ENCODE measurements at regions not wholly inside any gene's neighbourhood (a gene's known extent, or its start where the extent isn't known, plus 50 kb on each side); places are given as distances from the start of the nearest gene placed in this dataset.
"Not testable (repeated sequence)": the region's sequence is repeated elsewhere in the genome, so short reads cannot be mapped to it uniquely, and the experiment has no call there.

- no peak for DNase-seq (ENCODE audit: low spot score)
Measured at GRCh38 chr10:9845075-9845474, 1172.6 kb upstream of the CELF2 start.

- DNase-seq (ENCODE audit: low spot score): no peak
Measured at GRCh38 chr10:9848278-9848677, 1169.4 kb upstream of the CELF2 start.

GRCh38 chr10:9848981-9849380, 1168.7 kb upstream of the CELF2 start:
- no peak for DNase-seq (ENCODE audit: low spot score)

GRCh38 chr10:9850415-9850814, 1167.3 kb upstream of the CELF2 start:
- no peak for DNase-seq (ENCODE audit: low spot score)

- no peak for DNase-seq (ENCODE audit: low spot score)
Measured at GRCh38 chr10:9851808-9852207, 1165.9 kb upstream of the CELF2 start.

- DNase-seq (ENCODE audit: low spot score): no peak
Measured at GRCh38 chr10:9853405-9854355, 1164.0 kb upstream of the CELF2 start.

GRCh38 chr10:9855451-9855850, 1162.2 kb upstream of the CELF2 start:
- not testable (repeated sequence) for DNase-seq (ENCODE audit: low spot score)

- DNase-seq (ENCODE audit: low spot score): no peak
Measured at GRCh38 chr10:9858816-9859215, 1158.9 kb upstream of the CELF2 start.

GRCh38 chr10:9860045-9860444, 1157.6 kb upstream of the CELF2 start:
- DNase-seq (ENCODE audit: low spot score): no peak

- DNase-seq (ENCODE audit: low spot score): no peak
Measured at GRCh38 chr10:9863559-9864121, 1154.0 kb upstream of the CELF2 start.

- no peak for DNase-seq (ENCODE audit: low spot score)
Measured at GRCh38 chr10:9868499-9868898, 1149.2 kb upstream of the CELF2 start.

- DNase-seq (ENCODE audit: low spot score): no peak
Measured at GRCh38 chr10:9869205-9869604, 1148.5 kb upstream of the CELF2 start.

- DNase-seq (ENCODE audit: low spot score): no peak
Measured at GRCh38 chr10:9869606-9870176, 1148.0 kb upstream of the CELF2 start.

GRCh38 chr10:9875353-9875752, 1142.3 kb upstream of the CELF2 start:
- no peak for DNase-seq (ENCODE audit: low spot score)

GRCh38 chr10:9877978-9878377, 1139.7 kb upstream of the CELF2 start:
- DNase-seq (ENCODE audit: low spot score): no peak

- DNase-seq (ENCODE audit: low spot score): no peak
Measured at GRCh38 chr10:9878383-9878782, 1139.3 kb upstream of the CELF2 start.

- DNase-seq (ENCODE audit: low spot score): no peak
Measured at GRCh38 chr10:9885761-9886160, 1131.9 kb upstream of the CELF2 start.

GRCh38 chr10:9886772-9887171, 1130.9 kb upstream of the CELF2 start:
- no peak for DNase-seq (ENCODE audit: low spot score)

GRCh38 chr10:9895453-9895852, 1122.2 kb upstream of the CELF2 start:
- DNase-seq (ENCODE audit: low spot score): no peak

GRCh38 chr10:9895981-9896380, 1121.7 kb upstream of the CELF2 start:
- DNase-seq (ENCODE audit: low spot score): no peak

GRCh38 chr10:9898633-9899395, 1118.9 kb upstream of the CELF2 start:
- DNase-seq (ENCODE audit: low spot score): no peak

- DNase-seq (ENCODE audit: low spot score): no peak
Measured at GRCh38 chr10:9900751-9901150, 1116.9 kb upstream of the CELF2 start.
